MM.1S (cell line): ENCODE measurements at regions not wholly inside any gene's neighbourhood (a gene's known extent, or its start where the extent isn't known, plus 50 kb on each side); places are given as distances from the start of the nearest gene placed in this dataset.

Experiments used
- DNase-seq: peaks from one replicate; pipeline ENCODE4 v3.0.0-alpha.2; 2015
- H2AFZ ChIP-seq: fragments of 300-600 bp; sonication (generic); 2 replicates; pipeline ENCODE4 v1.6.0; 2016; ENCODE audit warnings: antibody characterized with exemption, low read length
- H3F3A ChIP-seq: fragments of 300-600 bp; sonication (generic); 2 replicates; pipeline ENCODE4 v1.6.1; 2016; ENCODE audit warnings: mild to moderate bottlenecking, antibody characterized with exemption, low read length, moderate library complexity, mixed read lengths; ENCODE audit not compliant: insufficient read depth
- H3K27ac ChIP-seq: fragments of 300-600 bp; sonication (generic); 2 replicates; pipeline ENCODE4 v1.5.1; 2016; ENCODE audit warnings: mild to moderate bottlenecking, low read length
- H3K27me3 ChIP-seq: fragments of 300-600 bp; sonication (generic); replicated peaks from 2 replicates; pipeline ENCODE4 v1.6.0; 2016; ENCODE audit warnings: low read length; ENCODE audit not compliant: insufficient read depth
- H3K36me3 ChIP-seq: fragments of 300-600 bp; sonication (generic); replicated peaks from 2 replicates; pipeline ENCODE4 v1.6.1; 2016; ENCODE audit warnings: mild to moderate bottlenecking, low read length, mixed read lengths; ENCODE audit not compliant: insufficient read depth
- H3K4me1 ChIP-seq: fragments of 300-600 bp; sonication (generic); 2 replicates; pipeline ENCODE4 v1.6.1; 2016; ENCODE audit warnings: low read length, mixed read lengths
- H3K4me2 ChIP-seq: fragments of 300-600 bp; sonication (generic); 2 replicates; pipeline ENCODE4 v1.6.0; 2016; ENCODE audit warnings: low read depth, low read length
- H3K4me3 ChIP-seq: fragments of 300-600 bp; sonication (generic); 2 replicates; pipeline ENCODE4 v1.5.1; 2016; ENCODE audit warnings: low read length, mixed read lengths
- H3K79me2 ChIP-seq: fragments of 300-600 bp; sonication (generic); 2 replicates; pipeline ENCODE4 v1.6.1; 2016; ENCODE audit warnings: mixed run types, low read length, mixed read lengths
- H3K9ac ChIP-seq: fragments of 300-600 bp; sonication (generic); 2 replicates; pipeline ENCODE4 v1.6.1; 2016; ENCODE audit warnings: low read length, mixed read lengths
- H3K9me2 ChIP-seq: fragments of 300-600 bp; sonication (generic); replicated peaks from 2 replicates; pipeline ENCODE4 v1.6.1; 2016; ENCODE audit warnings: mild to moderate bottlenecking, low read length, mixed read lengths; ENCODE audit not compliant: insufficient read depth
- H3K9me3 ChIP-seq: fragments of 300-600 bp; sonication (generic); replicated peaks from 2 replicates; pipeline ENCODE4 v1.6.1; 2016; ENCODE audit warnings: mild to moderate bottlenecking, low read length, mixed read lengths; ENCODE audit not compliant: insufficient read depth
- H4K20me1 ChIP-seq: fragments of 300-600 bp; sonication (generic); 2 replicates; pipeline ENCODE4 v1.6.1; 2016; ENCODE audit warnings: mild to moderate bottlenecking, low read length, moderate library complexity, mixed read lengths; ENCODE audit not compliant: insufficient read depth
- EZH2 ChIP-seq: fragments of 300-600 bp; sonication (generic); optimal IDR thresholded peaks from 2 replicates; pipeline ENCODE3; 2017; ENCODE audit warnings: low read depth, mild to moderate bottlenecking, antibody characterized with exemption, low read length, mixed read lengths
- EZH2phosphoT487 ChIP-seq: fragments of 300-600 bp; sonication (generic); IDR thresholded peaks from 2 replicates; pipeline ENCODE4 v1.6.1; 2018; ENCODE audit warnings: antibody characterized with exemption, low read length
- TF ChIP-seq, protein P1 (sequence below): fragments of 300-600 bp; sonication (generic); IDR thresholded peaks from 2 replicates; pipeline ENCODE4 v1.5.1; 2016; ENCODE audit warnings: antibody characterized with exemption, low read length, mixed read lengths

DNA sequence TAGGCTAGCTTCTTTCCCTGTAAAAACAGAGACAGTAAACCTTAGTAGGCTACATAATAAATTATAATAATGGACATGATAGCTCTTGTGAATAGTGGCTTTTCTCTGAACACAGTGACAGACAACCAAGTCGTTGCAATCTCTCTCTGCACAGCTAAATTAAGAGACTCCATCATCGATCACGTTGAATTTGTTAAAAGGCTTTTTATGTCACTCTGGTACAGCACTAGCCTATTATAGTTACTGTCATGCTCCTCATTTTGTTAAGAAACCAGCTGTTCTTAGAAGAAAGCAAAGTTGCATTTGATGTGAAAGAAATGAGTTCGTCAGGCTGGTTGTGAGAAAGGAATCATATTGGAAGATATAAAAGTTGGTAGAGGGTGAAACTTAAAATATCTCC, 50.3 kb upstream of the ARHGAP28 start:
- Histone ChIP-seq H3K27ac (no peak overlapping the region), H3K4me2 (no peak overlapping the region), H3K9me3 (no peaks in the 10 kb centered on the region), H3K36me3 (no peaks in the 10 kb centered on the region), H3K9ac (no peak overlapping the region), H3F3A (no peaks in the 10 kb centered on the region), H3K4me3 (no peak overlapping the region), H4K20me1 (no peaks in the 10 kb centered on the region), H3K79me2 (no peaks in the 10 kb centered on the region), H2AFZ (no peak overlapping the region), H3K9me2 (no peaks in the 10 kb centered on the region), H3K4me1 (no peaks in the 10 kb centered on the region), H3K27me3 (no peaks in the 10 kb centered on the region)
- DNase-seq: no peak
- TF ChIP-seq, protein P1, sequence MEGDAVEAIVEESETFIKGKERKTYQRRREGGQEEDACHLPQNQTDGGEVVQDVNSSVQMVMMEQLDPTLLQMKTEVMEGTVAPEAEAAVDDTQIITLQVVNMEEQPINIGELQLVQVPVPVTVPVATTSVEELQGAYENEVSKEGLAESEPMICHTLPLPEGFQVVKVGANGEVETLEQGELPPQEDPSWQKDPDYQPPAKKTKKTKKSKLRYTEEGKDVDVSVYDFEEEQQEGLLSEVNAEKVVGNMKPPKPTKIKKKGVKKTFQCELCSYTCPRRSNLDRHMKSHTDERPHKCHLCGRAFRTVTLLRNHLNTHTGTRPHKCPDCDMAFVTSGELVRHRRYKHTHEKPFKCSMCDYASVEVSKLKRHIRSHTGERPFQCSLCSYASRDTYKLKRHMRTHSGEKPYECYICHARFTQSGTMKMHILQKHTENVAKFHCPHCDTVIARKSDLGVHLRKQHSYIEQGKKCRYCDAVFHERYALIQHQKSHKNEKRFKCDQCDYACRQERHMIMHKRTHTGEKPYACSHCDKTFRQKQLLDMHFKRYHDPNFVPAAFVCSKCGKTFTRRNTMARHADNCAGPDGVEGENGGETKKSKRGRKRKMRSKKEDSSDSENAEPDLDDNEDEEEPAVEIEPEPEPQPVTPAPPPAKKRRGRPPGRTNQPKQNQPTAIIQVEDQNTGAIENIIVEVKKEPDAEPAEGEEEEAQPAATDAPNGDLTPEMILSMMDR: no peak
- no peak for TF ChIP-seq EZH2phosphoT487
- no peak for TF ChIP-seq EZH2
